Neuronal stem cell (in vitro differentiated cells): ENCODE measurements at regions not wholly inside any gene's neighbourhood (a gene's known extent, or its start where the extent isn't known, plus 50 kb on each side); places are given as distances from the start of the nearest gene placed in this dataset.

Experiments
- DNase-seq: peaks from one replicate; pipeline ENCODE4 v3.0.0-alpha.2; 2013; ENCODE audit warnings: low spot score
- H2AFZ ChIP-seq: one replicate; pipeline ENCODE4 v1.6.1; 2013; ENCODE audit warnings: mild to moderate bottlenecking, low read length, inconsistent platforms
- H2AK5ac ChIP-seq: 2 replicates; pipeline ENCODE4 v1.6.1; 2013; ENCODE audit warnings: low read depth, mild to moderate bottlenecking, inconsistent platforms, low read length, moderate library complexity, mixed read lengths
- H2BK120ac ChIP-seq: 2 replicates; pipeline ENCODE4 v1.6.1; 2013; ENCODE audit warnings: low read depth, mild to moderate bottlenecking, inconsistent platforms, low read length, moderate library complexity, mixed read lengths
- H2BK12ac ChIP-seq: one replicate; pipeline ENCODE4 v1.6.1; 2013; ENCODE audit warnings: low read length, inconsistent platforms
- H2BK15ac ChIP-seq: 2 replicates; pipeline ENCODE4 v1.6.1; 2013; ENCODE audit warnings: mild to moderate bottlenecking, low read length, inconsistent platforms, mixed read lengths
- H2BK5ac ChIP-seq: one replicate; pipeline ENCODE4 v1.6.1; 2013; ENCODE audit warnings: inconsistent platforms, mild to moderate bottlenecking, low read length, moderate library complexity
- H3K14ac ChIP-seq: one replicate; pipeline ENCODE4 v1.6.1; 2013; ENCODE audit warnings: low read length, inconsistent platforms
- H3K18ac ChIP-seq: 2 replicates; pipeline ENCODE4 v1.6.1; 2013; ENCODE audit warnings: low read length, inconsistent platforms
- H3K23ac ChIP-seq: 2 replicates; pipeline ENCODE4 v1.6.1; 2013; ENCODE audit warnings: low read depth, mild to moderate bottlenecking, mixed read lengths, low read length, inconsistent platforms; ENCODE audit not compliant: poor library complexity
- H3K27ac ChIP-seq: replicated peaks from 3 replicates; pipeline ENCODE4 v1.5.1; 2013; ENCODE audit warnings: low read length, inconsistent platforms
- H3K27me3 ChIP-seq, 3 experiments: 2 replicates each; pipeline ENCODE4 v1.6.1; 2013; ENCODE audit warnings: low read length in 3 of 3, mild to moderate bottlenecking in 2 of 3, inconsistent platforms in 1 of 3, low read depth in 1 of 3, mixed read lengths in 1 of 3, moderate library complexity in 1 of 3; ENCODE audit not compliant: control insufficient read depth in 3 of 3, insufficient read depth in 3 of 3
- H3K36me3 ChIP-seq, 2 donors: replicated peaks in 1 of 2; 2 replicates each; pipeline ENCODE4 v1.6.1; 2013; ENCODE audit warnings: low read length in 2 of 2; ENCODE audit not compliant: control insufficient read depth in 2 of 2, insufficient read depth in 2 of 2
- H3K4ac ChIP-seq: 2 replicates; pipeline ENCODE4 v1.6.1; 2013; ENCODE audit warnings: inconsistent platforms, mild to moderate bottlenecking, low read length, moderate library complexity
- H3K4me1 ChIP-seq, 2 donors: 1 replicate in 1 of 2; 2 replicates in 1 of 2; pipeline ENCODE4 v1.6.1; 2013; ENCODE audit warnings: low read length in 2 of 2, low read depth in 1 of 2; ENCODE audit not compliant: control insufficient read depth in 2 of 2, insufficient read depth in 1 of 2
- H3K4me2 ChIP-seq: one replicate; pipeline ENCODE4 v1.6.1; 2013; ENCODE audit warnings: mild to moderate bottlenecking, low read length, inconsistent platforms; ENCODE audit not compliant: insufficient read depth, poor library complexity, severe bottlenecking
- H3K4me3 ChIP-seq, 2 donors: 2 replicates each; pipeline ENCODE4 v1.5.1; 2013; ENCODE audit warnings: low read length in 2 of 2, mild to moderate bottlenecking in 2 of 2, inconsistent platforms in 1 of 2, moderate library complexity in 1 of 2
- H3K79me1 ChIP-seq: one replicate; pipeline ENCODE4 v1.6.1; 2013; ENCODE audit warnings: low read depth, mild to moderate bottlenecking, inconsistent platforms, low read length, moderate library complexity
- H3K9ac ChIP-seq: one replicate; pipeline ENCODE4 v1.6.1; 2013; ENCODE audit warnings: mild to moderate bottlenecking, low read depth, low read length, inconsistent platforms; ENCODE audit not compliant: poor library complexity
- H3K9me3 ChIP-seq, 2 donors: replicated peaks in 1 of 2; 2 replicates each; pipeline versions ENCODE3 to v1.6.1; 2013; ENCODE audit warnings: low read length in 2 of 2, mild to moderate bottlenecking in 2 of 2, inconsistent platforms in 1 of 2, low read depth in 1 of 2, mixed read lengths in 1 of 2, moderate library complexity in 1 of 2; ENCODE audit not compliant: control insufficient read depth in 2 of 2, insufficient read depth in 1 of 2
- H4K8ac ChIP-seq: one replicate; pipeline ENCODE4 v1.6.1; 2013; ENCODE audit warnings: low read depth, mild to moderate bottlenecking, inconsistent platforms, low read length, moderate library complexity
- H4K91ac ChIP-seq: one replicate; pipeline ENCODE4 v1.6.1; 2013; ENCODE audit warnings: low read length, low read depth, mild to moderate bottlenecking, inconsistent platforms; ENCODE audit not compliant: poor library complexity
- WGBS, 2 donors: extraction: QIAGEN DNeasy Blood & Tissue Kit; methylation state at CpG; one replicate each; pipeline ENCODE4 v1.1.7; 2013; ENCODE audit warnings: missing lambda C conversion rate in 2 of 2, mixed read lengths in 1 of 2; ENCODE audit not compliant: insufficient read length in 2 of 2, insufficient replicate concordance in 1 of 2; ENCODE audit errors: extremely low coverage in 2 of 2; 5-methylcytosine and 5-hydroxymethylcytosine counted together

GRCh38 chr6:91303326-91303725 is 716.5 kb upstream of the MAP3K7 start:
- no peak overlapping the region for H3K4me3 ChIP-seq
- no peak overlapping the region for H2AFZ ChIP-seq
- peak overlapping the region; percentile 91 for H2BK120ac ChIP-seq
- no peak for DNase-seq
- H3K79me1 ChIP-seq, result no peaks in the 10 kb centered on the region
- H4K8ac ChIP-seq, result no peak overlapping the region
- H3K23ac ChIP-seq, result no peak overlapping the region
- no peak overlapping the region for H2BK15ac ChIP-seq
- no peak overlapping the region for H3K4ac ChIP-seq
- no peak overlapping the region for H3K18ac ChIP-seq
- no peaks in the 10 kb centered on the region for H3K9me3 ChIP-seq
- H4K91ac ChIP-seq, result no peak overlapping the region
- no peaks in the 10 kb centered on the region for H3K36me3 ChIP-seq
- H2BK12ac ChIP-seq, result no peak overlapping the region
- H3K9ac ChIP-seq, result no peak overlapping the region
- H3K4me2 ChIP-seq, result no peak overlapping the region
- H2AK5ac ChIP-seq, result no peak overlapping the region
- no CpG with 5 or more reads among the region's 12 CpGs for WGBS, 2 donors
- no peak overlapping the region for H2BK5ac ChIP-seq
- H3K4me1 ChIP-seq, result peaks cover 3% of the 10 kb centered on the region in 2 donors
- no peak overlapping the region for H3K27ac ChIP-seq
- peak overlapping the region; percentile 71 for H3K14ac ChIP-seq
- H3K27me3 ChIP-seq, result peaks cover 0 to 15% (median 3%) of the 10 kb centered on the region in 3 experiments

DNA sequence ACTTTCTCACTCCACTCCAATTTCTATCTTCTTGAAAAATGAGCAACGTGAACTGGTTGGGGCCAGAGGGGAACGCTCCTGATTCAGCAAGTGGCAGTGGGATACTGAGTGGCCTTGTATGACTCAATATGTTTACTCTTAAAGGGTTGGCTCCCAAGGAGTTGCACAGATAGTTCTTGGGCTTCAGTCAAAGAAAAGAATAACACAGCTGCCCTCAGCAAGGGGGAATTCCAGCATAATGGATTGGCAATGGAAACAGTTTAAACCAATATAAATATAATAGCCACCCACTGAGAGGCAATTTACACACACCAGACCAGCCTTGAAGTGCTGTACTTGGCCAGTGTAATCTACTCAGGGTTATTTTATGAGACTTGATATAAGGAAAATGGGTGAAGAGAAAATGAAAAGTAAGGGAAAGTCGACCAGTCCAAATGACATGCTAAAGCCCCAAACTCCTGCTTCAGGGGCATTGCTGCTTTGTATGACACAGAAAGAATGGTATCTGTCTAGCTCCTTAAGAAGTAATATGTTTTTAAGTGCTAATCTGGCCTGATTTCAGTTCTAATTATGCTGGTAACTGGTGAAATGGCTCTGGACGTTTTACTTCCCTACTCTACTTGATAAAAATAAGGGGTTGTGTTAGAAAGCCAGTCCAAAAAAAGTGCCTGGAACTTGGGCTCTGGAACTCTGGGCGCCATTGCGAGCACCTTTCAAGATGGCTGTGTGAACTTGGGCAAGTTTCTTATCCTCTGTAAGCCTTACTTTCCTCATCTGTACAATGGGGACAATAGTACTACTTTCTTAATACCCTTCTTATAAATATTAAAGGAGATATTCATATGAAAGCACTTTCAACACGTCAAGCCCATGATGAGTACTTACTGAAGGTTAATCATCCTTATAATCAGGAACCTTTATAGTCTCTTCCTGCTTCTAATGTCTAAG is 712.9 kb upstream of the MAP3K7 start:
- no peak overlapping the region for H2BK12ac ChIP-seq
- H3K27me3 ChIP-seq, result peaks cover 0 to 15% (median 3%) of the 10 kb centered on the region in 3 experiments
- no peak overlapping the region for H4K91ac ChIP-seq
- no peaks in the 10 kb centered on the region for H3K9me3 ChIP-seq
- no peak overlapping the region for H3K4me3 ChIP-seq
- H3K14ac ChIP-seq, result no peak overlapping the region
- H3K4me2 ChIP-seq, result no peak overlapping the region
- no peak overlapping the region for H3K23ac ChIP-seq
- no peak overlapping the region for H2BK15ac ChIP-seq
- no peak overlapping the region for H3K9ac ChIP-seq
- no peak overlapping the region for H2AFZ ChIP-seq
- no CpG with 5 or more reads among the region's 7 CpGs for WGBS, 2 donors
- no peak overlapping the region for H2BK5ac ChIP-seq
- no peak overlapping the region for H2AK5ac ChIP-seq
- no peak overlapping the region for H4K8ac ChIP-seq
- no peak overlapping the region for H3K18ac ChIP-seq
- H2BK120ac ChIP-seq, result no peak overlapping the region
- H3K36me3 ChIP-seq, result no peaks in the 10 kb centered on the region
- H3K27ac ChIP-seq, result no peak overlapping the region
- no peak overlapping the region for H3K4ac ChIP-seq
- peak; percentile 51 for DNase-seq
- H3K4me1 ChIP-seq, result peaks cover 3% of the 10 kb centered on the region in 2 donors
- H3K79me1 ChIP-seq, result no peaks in the 10 kb centered on the region

DNA sequence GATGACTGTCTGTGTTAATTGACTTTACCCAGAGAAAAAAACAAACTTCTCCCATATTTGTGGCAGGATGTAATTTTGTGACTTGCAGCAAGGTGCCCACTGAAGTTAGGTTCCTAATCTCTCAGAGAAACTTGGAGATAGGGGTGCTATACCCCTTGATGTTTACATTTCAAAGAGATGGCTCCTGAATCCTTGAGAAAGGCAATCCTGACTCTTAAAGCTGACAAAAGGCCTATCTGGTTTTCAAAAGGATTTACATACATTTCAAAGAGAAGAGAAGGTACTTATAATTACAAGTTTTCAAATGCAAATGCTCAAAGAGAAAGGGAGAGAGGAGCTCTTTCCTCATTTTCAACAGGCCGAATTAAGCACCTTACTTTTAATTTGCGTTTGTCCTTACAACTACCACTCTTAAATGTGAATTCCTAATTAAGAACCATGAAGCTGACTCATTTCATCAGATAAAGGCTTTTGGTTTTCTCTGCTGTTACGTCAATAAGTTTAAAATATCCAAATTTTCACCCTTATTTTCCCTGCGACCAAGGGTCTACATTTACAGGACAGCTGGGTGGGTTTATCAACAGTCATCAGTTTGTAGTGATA is 711.8 kb upstream of the MAP3K7 start:
- no peak overlapping the region for H3K9ac ChIP-seq

DNA sequence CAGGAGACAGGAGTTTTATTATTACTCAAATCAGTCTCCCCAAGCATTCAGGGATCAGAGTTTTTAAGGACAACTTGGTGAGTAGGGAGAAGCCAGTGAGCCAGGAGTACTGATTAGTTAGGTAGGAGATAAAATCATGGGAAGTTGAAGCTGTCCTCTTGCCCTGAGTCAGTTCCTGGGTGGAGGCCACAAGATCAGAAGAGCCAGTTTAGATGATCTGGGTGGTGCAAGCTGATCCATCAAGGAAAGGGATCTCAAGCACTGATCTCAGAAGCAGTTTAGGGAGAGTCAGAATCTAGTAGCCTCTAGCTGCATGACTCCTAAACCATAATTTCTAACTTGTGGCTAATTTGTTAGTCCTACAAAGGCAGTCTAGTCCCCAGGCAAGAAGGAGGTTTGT is 706.5 kb upstream of the MAP3K7 start:
- H3K27me3 ChIP-seq, result peaks cover 0 to under 1% (median 0%) of the 10 kb centered on the region in 3 experiments
- no peak overlapping the region for H3K4ac ChIP-seq
- no peak overlapping the region for H2BK120ac ChIP-seq

More for the DNA sequence above, 711.8 kb upstream of the MAP3K7 start:
- H3K4me3 ChIP-seq, result no peak overlapping the region
- no peak overlapping the region for H4K8ac ChIP-seq
- no peak overlapping the region for H3K27ac ChIP-seq
- no peak overlapping the region for H3K23ac ChIP-seq
- DNase-seq, result no peak
- H2BK5ac ChIP-seq, result no peak overlapping the region
- H3K36me3 ChIP-seq, result no peaks in the 10 kb centered on the region
- no peak overlapping the region for H3K4me2 ChIP-seq
- H2BK15ac ChIP-seq, result no peak overlapping the region
- H3K9me3 ChIP-seq, result no peaks in the 10 kb centered on the region
- H3K4ac ChIP-seq, result no peak overlapping the region
- no peak overlapping the region for H3K14ac ChIP-seq
- no peak overlapping the region for H2BK120ac ChIP-seq
- H3K79me1 ChIP-seq, result no peaks in the 10 kb centered on the region
- H2AK5ac ChIP-seq, result no peak overlapping the region
- WGBS, 2 donors, result no CpG with 5 or more reads among the region's 4 CpGs
- H2BK12ac ChIP-seq, result no peak overlapping the region
- H2AFZ ChIP-seq, result no peak overlapping the region
- no peak overlapping the region for H3K18ac ChIP-seq
- peaks cover 3% of the 10 kb centered on the region in 2 donors for H3K4me1 ChIP-seq
- peaks cover 0 to 15% (median 3%) of the 10 kb centered on the region in 3 experiments for H3K27me3 ChIP-seq
- no peak overlapping the region for H4K91ac ChIP-seq

More for the DNA sequence above, 706.5 kb upstream of the MAP3K7 start:
- no peaks in the 10 kb centered on the region for H3K36me3 ChIP-seq
- no peak overlapping the region for H4K91ac ChIP-seq
- DNase-seq, result no peak
- H2AFZ ChIP-seq, result no peak overlapping the region
- H2AK5ac ChIP-seq, result no peak overlapping the region
- no peak overlapping the region for H4K8ac ChIP-seq
- H2BK15ac ChIP-seq, result no peak overlapping the region
- H2BK12ac ChIP-seq, result no peak overlapping the region
- no peaks in the 10 kb centered on the region for H3K79me1 ChIP-seq
- H3K9ac ChIP-seq, result no peak overlapping the region
- H3K4me3 ChIP-seq, result no peak overlapping the region
- H2BK5ac ChIP-seq, result no peak overlapping the region
- no peak overlapping the region for H3K18ac ChIP-seq
- H3K14ac ChIP-seq, result no peak overlapping the region
- H3K4me1 ChIP-seq, result no peaks in the 10 kb centered on the region
- H3K4me2 ChIP-seq, result no peak overlapping the region
- no peaks in the 10 kb centered on the region for H3K9me3 ChIP-seq
- no peak overlapping the region for H3K27ac ChIP-seq
- no peak overlapping the region for H3K23ac ChIP-seq
